Stomach (tissue), 4 donors: ENCODE measurements at regions not wholly inside any gene's neighbourhood (a gene's known extent, or its start where the extent isn't known, plus 50 kb on each side); places are given as distances from the start of the nearest gene placed in this dataset.
"Not testable (repeated sequence)": the region's sequence is repeated elsewhere in the genome, so short reads cannot be mapped to it uniquely, and the experiment has no call there.

Experiments used
- POLR2AphosphoS5 ChIP-seq, 3 donors: sonication (generic); formaldehyde crosslinking; IDR thresholded peaks; one replicate each; pipeline ENCODE4 v1.6.1; 2016; ENCODE audit warnings: antibody characterized with exemption in 3 of 3
- TF ChIP-seq, protein P1 (sequence below), 7 experiments: fragments of 450-650 bp in 4 of 7; fragments of 200-600 bp in 3 of 7; sonication (generic) in 3 of 7; IDR thresholded peaks; one replicate each; pipeline ENCODE4 v1.5.1; 2016 to 2019; ENCODE audit warnings: antibody characterized with exemption in 7 of 7, control low read depth in 2 of 7, mild to moderate bottlenecking in 1 of 7

DNA sequence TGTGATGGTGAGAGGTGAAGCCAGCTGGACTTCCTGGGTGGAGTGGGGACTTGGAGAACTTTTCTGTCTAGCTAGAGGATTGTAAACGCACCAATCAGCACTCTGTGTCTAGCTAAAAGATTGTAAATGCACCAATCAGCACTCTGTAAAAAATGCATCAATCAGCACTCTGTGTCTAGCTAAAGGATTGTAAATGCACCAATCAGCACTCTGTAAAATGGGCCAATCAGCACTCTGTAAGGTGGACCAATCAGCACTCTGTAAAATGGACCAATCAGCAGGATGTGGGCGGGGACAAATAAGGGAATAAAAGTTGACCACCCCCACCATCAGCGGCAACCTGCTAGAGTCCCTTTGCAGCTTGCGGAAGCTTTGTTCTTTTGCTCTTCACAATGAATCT is 185.9 kb downstream of the RPS24 start:
- not testable (repeated sequence) for TF ChIP-seq POLR2AphosphoS5 (IDR thresholded peaks at IDR 0.05)
- TF ChIP-seq, protein P1, sequence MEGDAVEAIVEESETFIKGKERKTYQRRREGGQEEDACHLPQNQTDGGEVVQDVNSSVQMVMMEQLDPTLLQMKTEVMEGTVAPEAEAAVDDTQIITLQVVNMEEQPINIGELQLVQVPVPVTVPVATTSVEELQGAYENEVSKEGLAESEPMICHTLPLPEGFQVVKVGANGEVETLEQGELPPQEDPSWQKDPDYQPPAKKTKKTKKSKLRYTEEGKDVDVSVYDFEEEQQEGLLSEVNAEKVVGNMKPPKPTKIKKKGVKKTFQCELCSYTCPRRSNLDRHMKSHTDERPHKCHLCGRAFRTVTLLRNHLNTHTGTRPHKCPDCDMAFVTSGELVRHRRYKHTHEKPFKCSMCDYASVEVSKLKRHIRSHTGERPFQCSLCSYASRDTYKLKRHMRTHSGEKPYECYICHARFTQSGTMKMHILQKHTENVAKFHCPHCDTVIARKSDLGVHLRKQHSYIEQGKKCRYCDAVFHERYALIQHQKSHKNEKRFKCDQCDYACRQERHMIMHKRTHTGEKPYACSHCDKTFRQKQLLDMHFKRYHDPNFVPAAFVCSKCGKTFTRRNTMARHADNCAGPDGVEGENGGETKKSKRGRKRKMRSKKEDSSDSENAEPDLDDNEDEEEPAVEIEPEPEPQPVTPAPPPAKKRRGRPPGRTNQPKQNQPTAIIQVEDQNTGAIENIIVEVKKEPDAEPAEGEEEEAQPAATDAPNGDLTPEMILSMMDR (IDR thresholded peaks at IDR 0.05) = not testable (repeated sequence)
